Ishikawa (cell line): ENCODE measurements at regions not wholly inside any gene's neighbourhood (a gene's known extent, or its start where the extent isn't known, plus 50 kb on each side); places are given as distances from the start of the nearest gene placed in this dataset.

Experiments
- CEBPB ChIP-seq: IDR thresholded peaks from 2 replicates; pipeline ENCODE4 v1.6.1; 2012
- CREB1 ChIP-seq: IDR thresholded peaks from 2 replicates; pipeline ENCODE4 v1.6.1; 2012; ENCODE audit warnings: low read depth
- EGR1 ChIP-seq: IDR thresholded peaks from 2 replicates; pipeline ENCODE4 v1.6.1; 2012
- EP300 ChIP-seq: IDR thresholded peaks from 2 replicates; pipeline ENCODE4 v1.6.1; 2012; ENCODE audit warnings: borderline replicate concordance
- FOXM1 ChIP-seq: IDR thresholded peaks from 2 replicates; pipeline ENCODE4 v1.6.1; 2012; ENCODE audit warnings: low read depth, borderline replicate concordance
- NFIC ChIP-seq: IDR thresholded peaks from 2 replicates; pipeline ENCODE4 v1.6.1; 2012
- RAD21 ChIP-seq: IDR thresholded peaks from 2 replicates; pipeline ENCODE4 v1.6.1; 2012; ENCODE audit warnings: low read depth
- TAF1 ChIP-seq: IDR thresholded peaks from 2 replicates; pipeline ENCODE4 v1.6.1; 2012; ENCODE audit warnings: low read depth, mild to moderate bottlenecking
- TCF12 ChIP-seq: IDR thresholded peaks from 2 replicates; pipeline ENCODE4 v1.6.1; 2012; ENCODE audit warnings: low read depth
- TEAD4 ChIP-seq: IDR thresholded peaks from 2 replicates; pipeline ENCODE4 v1.6.1; 2012
- YY1 ChIP-seq: IDR thresholded peaks from 2 replicates; pipeline ENCODE4 v1.6.1; 2012; ENCODE audit warnings: low read depth
- ZBTB7A ChIP-seq: IDR thresholded peaks from 2 replicates; pipeline ENCODE4 v1.6.1; 2012; ENCODE audit warnings: low read depth
- TF ChIP-seq, protein P1 (sequence below): IDR thresholded peaks from 2 replicates; pipeline ENCODE4 v1.6.1; 2012
- TF ChIP-seq, protein P2 (sequence below): IDR thresholded peaks from 2 replicates; pipeline ENCODE4 v1.6.1; 2012
- TF ChIP-seq, protein P3 (sequence below): IDR thresholded peaks from 2 replicates; pipeline ENCODE4 v1.6.1; 2012; ENCODE audit warnings: low read depth, mild to moderate bottlenecking

DNA sequence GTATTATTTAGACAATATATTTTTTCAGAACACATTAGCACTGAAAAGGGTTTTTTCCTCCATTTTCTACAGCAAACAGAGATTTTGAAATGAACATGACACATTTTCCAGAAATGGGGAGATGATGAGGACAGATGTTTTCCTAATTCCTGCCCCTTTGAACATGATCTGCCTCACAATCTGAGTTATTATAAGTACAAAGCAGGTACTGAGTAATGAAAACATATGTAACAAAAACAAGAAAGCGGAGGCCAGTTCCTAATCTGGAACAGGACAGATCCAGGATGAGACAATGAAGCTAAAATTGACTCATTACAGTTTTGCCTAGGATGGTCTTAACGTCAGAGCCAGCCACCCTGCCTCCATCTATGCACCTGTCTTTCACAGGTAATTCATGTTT is 642.8 kb upstream of the NR2F2 start:
- TF ChIP-seq CEBPB (no peak), EP300 (no peak), CREB1 (no peak), EGR1 (no peak), TAF1 (no peak), YY1 (no peak), TCF12 (no peak), FOXM1 (no peak), ZBTB7A (no peak), TEAD4 (no peak), NFIC (no peak), RAD21 (no peak)
- TF ChIP-seq, protein P1, sequence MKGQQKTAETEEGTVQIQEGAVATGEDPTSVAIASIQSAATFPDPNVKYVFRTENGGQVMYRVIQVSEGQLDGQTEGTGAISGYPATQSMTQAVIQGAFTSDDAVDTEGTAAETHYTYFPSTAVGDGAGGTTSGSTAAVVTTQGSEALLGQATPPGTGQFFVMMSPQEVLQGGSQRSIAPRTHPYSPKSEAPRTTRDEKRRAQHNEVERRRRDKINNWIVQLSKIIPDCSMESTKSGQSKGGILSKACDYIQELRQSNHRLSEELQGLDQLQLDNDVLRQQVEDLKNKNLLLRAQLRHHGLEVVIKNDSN = no peak
- TF ChIP-seq, protein P2, sequence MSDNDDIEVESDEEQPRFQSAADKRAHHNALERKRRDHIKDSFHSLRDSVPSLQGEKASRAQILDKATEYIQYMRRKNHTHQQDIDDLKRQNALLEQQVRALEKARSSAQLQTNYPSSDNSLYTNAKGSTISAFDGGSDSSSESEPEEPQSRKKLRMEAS = no peak
- TF ChIP-seq, protein P3, sequence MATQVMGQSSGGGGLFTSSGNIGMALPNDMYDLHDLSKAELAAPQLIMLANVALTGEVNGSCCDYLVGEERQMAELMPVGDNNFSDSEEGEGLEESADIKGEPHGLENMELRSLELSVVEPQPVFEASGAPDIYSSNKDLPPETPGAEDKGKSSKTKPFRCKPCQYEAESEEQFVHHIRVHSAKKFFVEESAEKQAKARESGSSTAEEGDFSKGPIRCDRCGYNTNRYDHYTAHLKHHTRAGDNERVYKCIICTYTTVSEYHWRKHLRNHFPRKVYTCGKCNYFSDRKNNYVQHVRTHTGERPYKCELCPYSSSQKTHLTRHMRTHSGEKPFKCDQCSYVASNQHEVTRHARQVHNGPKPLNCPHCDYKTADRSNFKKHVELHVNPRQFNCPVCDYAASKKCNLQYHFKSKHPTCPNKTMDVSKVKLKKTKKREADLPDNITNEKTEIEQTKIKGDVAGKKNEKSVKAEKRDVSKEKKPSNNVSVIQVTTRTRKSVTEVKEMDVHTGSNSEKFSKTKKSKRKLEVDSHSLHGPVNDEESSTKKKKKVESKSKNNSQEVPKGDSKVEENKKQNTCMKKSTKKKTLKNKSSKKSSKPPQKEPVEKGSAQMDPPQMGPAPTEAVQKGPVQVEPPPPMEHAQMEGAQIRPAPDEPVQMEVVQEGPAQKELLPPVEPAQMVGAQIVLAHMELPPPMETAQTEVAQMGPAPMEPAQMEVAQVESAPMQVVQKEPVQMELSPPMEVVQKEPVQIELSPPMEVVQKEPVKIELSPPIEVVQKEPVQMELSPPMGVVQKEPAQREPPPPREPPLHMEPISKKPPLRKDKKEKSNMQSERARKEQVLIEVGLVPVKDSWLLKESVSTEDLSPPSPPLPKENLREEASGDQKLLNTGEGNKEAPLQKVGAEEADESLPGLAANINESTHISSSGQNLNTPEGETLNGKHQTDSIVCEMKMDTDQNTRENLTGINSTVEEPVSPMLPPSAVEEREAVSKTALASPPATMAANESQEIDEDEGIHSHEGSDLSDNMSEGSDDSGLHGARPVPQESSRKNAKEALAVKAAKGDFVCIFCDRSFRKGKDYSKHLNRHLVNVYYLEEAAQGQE = no peak

DNA sequence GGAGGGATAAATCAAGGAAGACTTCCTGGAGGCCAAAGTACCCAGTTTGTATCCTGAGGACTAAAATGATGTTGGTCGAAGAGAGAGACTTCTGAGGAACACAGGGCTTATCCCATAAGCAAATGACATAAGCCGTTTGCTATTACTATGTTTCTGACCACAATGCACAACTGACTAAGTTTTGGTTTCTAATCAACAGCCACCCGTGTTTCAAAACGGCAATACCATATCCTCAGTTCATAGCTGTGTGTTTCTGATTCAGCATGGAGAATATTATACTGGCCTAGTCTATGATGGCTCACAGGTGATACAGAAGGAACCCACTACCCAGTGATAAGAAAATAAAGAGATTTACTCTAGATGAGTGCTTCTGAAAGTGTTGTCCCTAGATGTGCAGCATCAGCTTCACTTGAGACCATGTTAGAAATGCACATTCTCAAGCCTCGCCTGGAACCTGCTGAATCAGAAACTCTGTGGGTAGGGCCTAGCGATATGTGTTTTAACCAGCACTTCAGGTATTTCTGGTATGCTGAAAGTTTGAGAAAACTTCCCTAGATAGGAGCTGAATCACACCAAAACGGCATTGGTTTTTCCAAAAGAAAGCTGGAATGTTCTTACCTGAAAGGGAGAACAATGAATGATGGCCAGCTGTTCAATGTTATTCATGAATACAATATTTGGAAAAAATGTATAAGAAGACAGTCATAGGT is 639.7 kb upstream of the NR2F2 start:
- TF ChIP-seq CEBPB (no peak), FOXM1 (no peak), ZBTB7A (no peak), NFIC (no peak), YY1 (no peak), TEAD4 (no peak), TAF1 (no peak), TCF12 (no peak), EP300 (no peak), CREB1 (no peak), RAD21 (no peak), EGR1 (no peak)
- TF ChIP-seq, protein P2 = no peak
- TF ChIP-seq, protein P3 = no peak
- TF ChIP-seq, protein P1 = no peak

DNA sequence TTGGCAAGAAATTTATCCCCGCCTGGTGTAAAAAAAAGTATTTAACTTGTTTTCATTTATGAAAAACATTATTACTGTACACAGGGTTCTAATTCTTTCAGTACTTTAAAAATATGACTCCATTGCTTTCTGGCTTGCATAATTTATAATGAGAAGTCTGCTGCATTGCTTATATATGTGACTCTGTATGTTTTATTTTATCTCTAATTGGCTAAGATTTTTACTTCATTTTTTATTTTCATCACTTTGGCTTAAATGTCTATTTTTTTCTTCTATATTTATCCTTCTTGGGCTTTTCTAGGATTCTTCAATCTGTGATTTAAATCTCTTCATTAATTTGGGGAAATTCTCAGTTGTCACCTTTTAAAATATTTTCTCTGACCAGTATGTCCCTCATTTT is 636.6 kb upstream of the NR2F2 start:
- TF ChIP-seq TAF1 (no peak), TEAD4 (no peak), TCF12 (no peak)
- TF ChIP-seq, protein P2 = no peak
- TF ChIP-seq, protein P3 = no peak

DNA sequence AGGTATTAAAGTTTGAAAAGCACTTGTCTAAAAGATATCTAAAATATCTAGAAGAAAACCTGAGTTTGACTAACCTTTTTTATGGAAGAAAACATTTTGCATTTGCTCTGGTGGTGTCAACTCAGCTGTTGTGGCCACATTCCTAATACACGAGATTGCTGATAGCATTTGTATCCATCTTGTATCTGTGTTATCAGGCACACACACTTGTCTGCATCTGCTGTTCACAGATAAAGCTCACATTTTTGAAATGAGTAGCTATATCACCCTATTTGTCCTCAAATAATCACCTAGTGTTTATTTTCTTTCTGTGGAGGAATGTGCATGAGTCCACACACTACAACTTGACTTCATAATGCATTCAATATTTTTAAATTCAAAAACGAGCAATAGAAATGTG is 632.3 kb upstream of the NR2F2 start:
- no peak for TF ChIP-seq NFIC
- no peak for TF ChIP-seq CEBPB
- no peak for TF ChIP-seq TEAD4

DNA sequence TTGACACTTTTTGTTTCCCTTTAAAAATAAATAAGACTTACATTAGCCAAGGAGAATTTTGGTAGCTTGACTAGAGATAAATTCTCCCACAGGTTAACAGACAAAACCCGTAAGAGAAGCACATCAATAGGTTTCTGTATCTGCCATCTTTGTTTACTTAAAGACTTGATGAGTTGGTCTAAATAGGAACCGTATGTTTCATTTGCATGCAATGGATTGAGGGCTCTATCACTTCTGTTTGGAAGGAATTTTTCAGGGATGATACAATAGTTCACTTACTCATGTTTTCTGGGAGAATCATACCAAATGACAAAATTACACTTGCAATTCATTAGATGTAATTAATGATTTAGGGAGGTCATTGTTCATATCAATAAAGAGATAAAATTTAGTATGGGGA is 631.5 kb upstream of the NR2F2 start:
- TF ChIP-seq, protein P1 = no peak
- TF ChIP-seq CREB1 (no peak), NFIC (no peak), TCF12 (no peak), CEBPB (no peak), TEAD4 (no peak), EGR1 (no peak), RAD21 (no peak)
